LNCAP (cell line): ENCODE measurements at regions not wholly inside any gene's neighbourhood (a gene's known extent, or its start where the extent isn't known, plus 50 kb on each side); places are given as distances from the start of the nearest gene placed in this dataset.

Experiments
- TF ChIP-seq, protein P1 (sequence below): fragments of 450-650 bp; IDR thresholded peaks from 2 replicates; pipeline ENCODE4 v1.5.1; 2017; ENCODE audit warnings: mild to moderate bottlenecking

DNA sequence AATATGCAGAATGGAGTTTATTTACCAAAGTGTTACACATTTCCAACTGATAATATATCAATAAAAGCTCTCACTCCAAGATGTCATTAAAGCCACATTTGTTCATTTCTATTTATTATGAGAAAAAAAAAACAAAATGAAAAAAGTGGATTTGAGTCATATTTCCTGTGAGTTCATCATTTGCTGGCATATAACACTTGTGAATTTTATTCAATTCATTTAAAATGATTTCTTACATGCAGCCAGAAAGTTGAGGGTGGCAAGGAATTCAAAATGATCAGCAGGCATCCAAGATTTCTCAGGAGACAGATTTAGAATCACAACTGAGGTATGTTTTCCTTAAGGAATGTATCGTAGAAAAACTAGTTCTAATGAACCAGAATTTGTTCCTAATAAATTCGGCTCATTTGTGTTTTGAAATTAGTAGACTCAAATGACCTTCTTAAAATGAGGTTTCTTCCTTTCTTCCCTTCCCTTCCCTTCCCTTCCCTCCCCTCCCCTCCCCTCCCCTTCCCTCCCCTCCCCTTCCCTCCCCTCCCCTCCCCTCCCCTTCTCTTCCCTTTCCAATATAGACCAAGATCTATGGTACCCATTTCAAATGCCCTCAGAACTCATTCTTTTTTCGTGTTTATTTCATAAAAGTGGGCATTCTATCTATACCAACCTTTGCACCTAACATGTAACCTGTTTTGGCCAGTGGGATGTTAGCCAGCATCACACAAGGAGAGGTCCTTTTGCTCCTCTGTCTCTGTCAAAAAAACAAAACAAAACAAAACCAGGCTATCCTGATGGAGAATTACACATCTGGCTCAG, 357.9 kb upstream of the TSHZ2 start:
- TF ChIP-seq, protein P1, sequence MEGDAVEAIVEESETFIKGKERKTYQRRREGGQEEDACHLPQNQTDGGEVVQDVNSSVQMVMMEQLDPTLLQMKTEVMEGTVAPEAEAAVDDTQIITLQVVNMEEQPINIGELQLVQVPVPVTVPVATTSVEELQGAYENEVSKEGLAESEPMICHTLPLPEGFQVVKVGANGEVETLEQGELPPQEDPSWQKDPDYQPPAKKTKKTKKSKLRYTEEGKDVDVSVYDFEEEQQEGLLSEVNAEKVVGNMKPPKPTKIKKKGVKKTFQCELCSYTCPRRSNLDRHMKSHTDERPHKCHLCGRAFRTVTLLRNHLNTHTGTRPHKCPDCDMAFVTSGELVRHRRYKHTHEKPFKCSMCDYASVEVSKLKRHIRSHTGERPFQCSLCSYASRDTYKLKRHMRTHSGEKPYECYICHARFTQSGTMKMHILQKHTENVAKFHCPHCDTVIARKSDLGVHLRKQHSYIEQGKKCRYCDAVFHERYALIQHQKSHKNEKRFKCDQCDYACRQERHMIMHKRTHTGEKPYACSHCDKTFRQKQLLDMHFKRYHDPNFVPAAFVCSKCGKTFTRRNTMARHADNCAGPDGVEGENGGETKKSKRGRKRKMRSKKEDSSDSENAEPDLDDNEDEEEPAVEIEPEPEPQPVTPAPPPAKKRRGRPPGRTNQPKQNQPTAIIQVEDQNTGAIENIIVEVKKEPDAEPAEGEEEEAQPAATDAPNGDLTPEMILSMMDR = no peak

DNA sequence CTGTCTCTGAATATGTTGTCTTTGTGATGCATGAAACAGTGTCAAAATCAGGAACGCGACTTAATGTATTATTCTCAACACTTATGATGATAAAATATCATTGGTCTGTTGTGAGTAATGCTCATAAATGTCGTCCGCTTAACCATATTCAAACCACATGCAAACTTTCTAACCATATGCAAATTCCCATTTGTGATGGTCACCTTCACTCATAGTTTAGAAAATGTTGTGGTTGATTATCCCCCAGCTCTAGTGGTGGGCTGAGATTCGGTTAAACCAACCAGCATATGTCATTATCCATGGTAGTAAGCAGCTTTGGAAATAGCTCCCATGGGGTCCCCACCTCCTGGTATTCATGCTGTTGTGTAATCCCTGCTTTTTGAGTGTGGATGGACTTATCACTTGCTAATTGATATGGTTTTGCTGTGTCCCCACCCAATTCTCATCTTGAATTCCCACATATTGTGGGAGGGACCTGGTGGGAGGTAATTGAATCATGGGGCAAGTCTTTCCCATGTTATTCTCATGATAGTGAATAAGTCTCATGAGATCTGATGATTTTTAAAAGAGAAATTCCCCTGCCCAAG, 360.0 kb upstream of the TSHZ2 start:
- TF ChIP-seq, protein P1 = no peak

DNA sequence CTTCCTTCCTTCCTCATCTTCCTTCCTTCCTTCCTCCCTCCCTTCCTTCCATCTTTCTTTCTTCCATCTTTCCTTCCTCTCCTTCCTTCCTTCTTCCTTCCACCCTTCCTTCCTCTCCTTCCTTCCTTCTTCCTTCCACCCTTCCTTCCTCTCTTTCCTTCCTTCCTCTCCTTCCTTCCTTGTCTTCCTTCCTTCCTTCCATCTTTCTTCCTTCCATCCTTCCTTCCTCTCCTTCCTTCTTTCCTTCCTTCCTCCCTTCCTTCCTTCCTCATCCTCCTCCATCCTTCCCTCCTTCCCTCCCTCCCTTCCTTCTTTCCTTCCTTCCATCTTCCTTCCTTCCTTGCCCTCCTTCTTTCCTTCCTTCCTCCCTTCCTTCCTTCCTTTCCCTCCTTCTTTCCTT, 361.4 kb upstream of the TSHZ2 start:
- TF ChIP-seq, protein P1 = no peak

DNA sequence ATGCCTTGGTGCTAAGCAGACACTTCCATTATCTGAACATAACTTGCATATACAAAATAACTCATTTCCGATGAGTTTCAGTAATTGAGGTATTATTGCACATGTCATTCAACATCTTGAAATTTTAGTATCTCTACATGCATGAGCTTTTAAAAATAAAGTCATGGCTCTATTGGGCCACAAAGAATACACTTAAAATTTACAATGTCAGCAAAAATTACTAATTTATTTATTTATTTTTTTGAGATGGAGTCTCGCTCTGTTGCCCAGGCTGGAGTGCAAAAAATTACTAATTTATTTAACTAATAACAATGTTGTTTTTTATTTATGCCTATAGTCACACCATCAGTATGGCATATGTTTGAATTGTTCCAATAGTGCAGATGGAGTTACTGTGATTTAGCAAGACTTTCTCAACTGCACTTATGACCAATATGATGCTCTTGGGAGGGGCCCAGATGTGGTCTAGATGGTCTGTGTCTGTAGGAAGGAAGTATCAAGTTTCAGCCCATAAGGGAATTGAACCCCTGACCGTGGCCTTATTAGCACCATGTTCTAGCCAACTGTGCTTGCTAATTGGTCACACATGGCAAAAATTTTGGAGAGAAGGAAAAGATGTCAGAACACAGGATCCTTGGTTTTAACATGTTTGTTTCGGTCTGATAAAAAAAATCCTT, 370.7 kb upstream of the TSHZ2 start:
- TF ChIP-seq, protein P1 = no peak

DNA sequence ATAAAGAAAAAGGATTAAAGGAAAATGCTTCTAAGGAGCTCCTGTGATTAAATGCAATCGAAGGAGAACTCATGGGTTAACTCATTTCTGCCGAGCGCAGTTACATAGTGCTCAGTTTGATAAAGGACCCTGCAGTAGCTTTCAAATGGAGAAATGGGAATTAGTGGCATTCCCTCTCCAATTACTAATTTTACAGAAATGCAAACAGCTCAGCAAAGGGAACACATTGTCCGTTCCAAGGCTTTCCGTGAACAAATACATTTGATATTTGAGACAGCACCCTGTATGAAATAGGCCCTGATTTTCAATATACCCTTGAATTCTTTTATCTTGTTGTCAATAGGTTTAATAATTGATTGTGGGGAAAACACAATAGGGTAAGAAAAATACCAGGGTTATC, 375.9 kb upstream of the TSHZ2 start:
- TF ChIP-seq, protein P1 = no peak

DNA sequence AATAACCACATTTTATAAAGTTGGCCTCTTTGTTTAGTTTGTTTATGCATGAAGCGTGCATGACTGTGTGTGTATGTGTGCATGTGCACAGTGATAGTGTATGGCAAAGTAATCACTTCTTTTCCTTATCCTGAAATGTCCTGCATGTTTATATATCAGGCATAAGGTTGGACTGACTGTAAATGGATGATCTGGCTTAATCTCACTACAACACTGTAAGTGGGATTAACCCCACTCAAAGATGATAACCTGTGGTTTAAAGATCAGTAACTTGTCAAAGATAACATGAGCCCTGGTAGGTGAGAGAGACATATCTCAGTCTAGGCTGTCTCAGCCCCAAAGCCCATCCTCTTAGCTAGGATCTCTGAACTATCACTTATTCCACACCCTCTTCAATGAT, 376.6 kb upstream of the TSHZ2 start:
- TF ChIP-seq, protein P1 = no peak

DNA sequence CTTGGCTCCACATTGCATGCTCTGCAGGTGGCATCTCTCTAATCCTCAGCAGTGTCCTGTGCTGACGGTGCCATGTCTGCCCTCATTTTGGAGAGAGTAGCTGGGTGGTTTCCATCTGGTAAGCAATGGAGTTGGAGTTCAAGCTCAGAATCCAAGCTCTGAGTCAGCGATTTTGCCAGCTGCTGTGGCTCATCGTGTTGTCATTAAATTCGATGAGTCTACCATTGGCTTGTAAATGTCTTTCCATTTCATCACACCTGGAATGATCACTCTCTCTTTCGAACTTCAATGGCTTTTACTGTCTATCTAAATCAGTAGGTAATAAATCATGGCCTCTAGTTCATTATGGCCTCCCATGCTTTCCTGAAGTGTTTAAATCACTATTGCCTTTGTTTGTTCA, 378.5 kb upstream of the TSHZ2 start:
- TF ChIP-seq, protein P1 = no peak
